IMR-90 (cell line): ENCODE measurements at regions not wholly inside any gene's neighbourhood (a gene's known extent, or its start where the extent isn't known, plus 50 kb on each side); places are given as distances from the start of the nearest gene placed in this dataset.

Source experiments
- ATAC-seq: fragments of 200-7000 bp; cut with Tn5 transposase; 2 replicates; pipeline ENCODE4 v1.9.1; 2020; ENCODE audit warnings: low read depth, mild to moderate bottlenecking, moderate library complexity
- BruUV-seq: library from RNA; stranded (reverse); fragments of 400-500 nt; replicated peaks from 2 replicates; lab custom pipeline; 2021; lab: Mats Ljungman, UMichigan
- CTCF ChIA-PET: fragments of 300-600 bp; formaldehyde crosslinking; extraction: SDS; loops from one replicate; lab custom pipeline; 2021; ENCODE audit warnings: antibody characterized with exemption; lab: Yijun Ruan, JAX
- POLR2A ChIA-PET: fragments of 300-600 bp; sonication (Branson Sonifier 250); formaldehyde crosslinking; loops from one replicate; lab custom pipeline; 2022; ENCODE audit warnings: antibody characterized with exemption; ENCODE audit not compliant: unreplicated experiment; lab: Charles Lee
- DNase-seq: peaks from one replicate; pipeline ENCODE4 v3.0.0; 2013
- H2AFZ ChIP-seq: replicated peaks from 2 replicates; pipeline ENCODE3; 2013; ENCODE audit warnings: low read length, mild to moderate bottlenecking; ENCODE audit not compliant: poor library complexity
- H2AK5ac ChIP-seq: 2 replicates; pipeline ENCODE4 v1.6.1; 2013; ENCODE audit warnings: low read depth, low read length, inconsistent platforms
- H2AK9ac ChIP-seq: replicated peaks from 2 replicates; pipeline ENCODE3; 2013; ENCODE audit warnings: mild to moderate bottlenecking, low read depth, low read length, moderate library complexity; ENCODE audit not compliant: poor library complexity
- H2BK120ac ChIP-seq: 2 replicates; pipeline ENCODE4 v1.6.1; 2013; ENCODE audit warnings: low read depth, low read length, inconsistent platforms
- H2BK15ac ChIP-seq: 3 replicates; pipeline ENCODE4 v1.6.1; 2013; ENCODE audit warnings: low read depth, low read length, inconsistent platforms
- H2BK20ac ChIP-seq: 2 replicates; pipeline ENCODE4 v1.6.1; 2013; ENCODE audit warnings: low read depth, mild to moderate bottlenecking, inconsistent platforms, low read length, moderate library complexity
- H2BK5ac ChIP-seq: 2 replicates; pipeline ENCODE4 v1.6.1; 2013; ENCODE audit warnings: mild to moderate bottlenecking, low read depth, low read length, inconsistent platforms; ENCODE audit not compliant: poor library complexity, severe bottlenecking
- H3K14ac ChIP-seq: replicated peaks from 2 replicates; pipeline ENCODE4 v1.6.1; 2013; ENCODE audit warnings: low read depth, low read length, inconsistent platforms
- H3K18ac ChIP-seq: 2 replicates; pipeline ENCODE4 v1.6.1; 2013; ENCODE audit warnings: low read depth, low read length, control low read depth
- H3K23ac ChIP-seq: 2 replicates; pipeline ENCODE4 v1.6.1; 2013; ENCODE audit warnings: low read depth, low read length, inconsistent platforms
- H3K27ac ChIP-seq: 2 replicates; pipeline ENCODE4 v1.5.1; 2013; ENCODE audit warnings: mild to moderate bottlenecking, control low read depth, low read length; ENCODE audit not compliant: insufficient read depth
- H3K27me3 ChIP-seq: 2 replicates; pipeline ENCODE4 v1.6.1; 2013; ENCODE audit warnings: low read length; ENCODE audit not compliant: control insufficient read depth, insufficient read depth
- H3K36me3 ChIP-seq: 2 replicates; pipeline ENCODE4 v1.6.1; 2013; ENCODE audit warnings: low read length, mixed read lengths; ENCODE audit not compliant: control insufficient read depth, insufficient read depth
- H3K4ac ChIP-seq: 2 replicates; pipeline ENCODE4 v1.6.1; 2013; ENCODE audit warnings: low read depth, low read length, inconsistent platforms
- H3K4me1 ChIP-seq: 2 replicates; pipeline ENCODE4 v1.6.1; 2013; ENCODE audit warnings: low read length, mixed read lengths; ENCODE audit not compliant: control insufficient read depth, insufficient read depth
- H3K4me2 ChIP-seq: 2 replicates; pipeline ENCODE4 v1.6.1; 2013; ENCODE audit warnings: low read depth, mild to moderate bottlenecking, control low read depth, low read length, moderate library complexity
- H3K4me3 ChIP-seq: 2 replicates; pipeline ENCODE4 v1.5.1; 2013; ENCODE audit warnings: low read depth, mild to moderate bottlenecking, control low read depth, low read length, moderate library complexity; ENCODE audit not compliant: insufficient read depth
- H3K56ac ChIP-seq: 2 replicates; pipeline ENCODE4 v1.6.1; 2013; ENCODE audit warnings: low read length, inconsistent platforms; ENCODE audit not compliant: insufficient read depth; ENCODE audit errors: extremely low read depth
- H3K79me1 ChIP-seq, 2 experiments: 2 replicates each; pipeline ENCODE4 v1.6.1; 2013; ENCODE audit warnings: low read length in 2 of 2, inconsistent platforms in 1 of 2, low read depth in 1 of 2
- H3K9ac ChIP-seq: 2 replicates; pipeline ENCODE4 v1.6.1; 2013; ENCODE audit warnings: low read depth, low read length, control low read depth
- H3K9me1 ChIP-seq: 2 replicates; pipeline ENCODE4 v1.6.1; 2013; ENCODE audit warnings: low read length, inconsistent platforms; ENCODE audit not compliant: insufficient read depth
- H3K9me3 ChIP-seq: 2 replicates; pipeline ENCODE4 v1.6.1; 2013; ENCODE audit warnings: low read length; ENCODE audit not compliant: control insufficient read depth, insufficient read depth
- H4K20me1 ChIP-seq: 2 replicates; pipeline ENCODE4 v1.6.1; 2013; ENCODE audit warnings: low read length, inconsistent platforms; ENCODE audit not compliant: insufficient read depth
- H4K5ac ChIP-seq: 2 replicates; pipeline ENCODE4 v1.6.1; 2013; ENCODE audit warnings: mild to moderate bottlenecking, low read depth, low read length, control low read depth
- H4K8ac ChIP-seq, 2 experiments: 2 replicates each; pipeline ENCODE4 v1.6.1; 2013; ENCODE audit warnings: low read depth in 2 of 2, low read length in 2 of 2, control low read depth in 1 of 2, inconsistent platforms in 1 of 2
- H4K91ac ChIP-seq: 2 replicates; pipeline ENCODE4 v1.6.1; 2013; ENCODE audit warnings: low read depth, low read length, inconsistent platforms; ENCODE audit not compliant: insufficient read depth
- CEBPB ChIP-seq: IDR thresholded peaks from 2 replicates; pipeline ENCODE4 v1.6.1; 2012; ENCODE audit warnings: low read depth, low read length, improper control_type of control experiment
- CHD1 ChIP-seq: IDR thresholded peaks from 2 replicates; pipeline ENCODE4 v1.6.1; 2012; ENCODE audit warnings: low read depth, low read length, improper control_type of control experiment
- FOS ChIP-seq: fragments of 150-350 bp; IDR thresholded peaks from 2 replicates; pipeline ENCODE4 v1.6.1; 2016; ENCODE audit warnings: low read depth, low read length
- MAZ ChIP-seq: IDR thresholded peaks from 2 replicates; pipeline ENCODE4 v1.6.1; 2012; ENCODE audit warnings: low read depth, mild to moderate bottlenecking, low read length, improper control_type of control experiment, moderate library complexity, borderline replicate concordance
- MXI1 ChIP-seq: IDR thresholded peaks from 2 replicates; pipeline ENCODE4 v1.6.1; 2012; ENCODE audit warnings: low read depth, mild to moderate bottlenecking, low read length, moderate library complexity, borderline replicate concordance
- RAD21 ChIP-seq: IDR thresholded peaks from 2 replicates; pipeline ENCODE4 v1.6.1; 2012; ENCODE audit warnings: low read length, improper control_type of control experiment
- SMC3 ChIP-seq: fragments of 150-350 bp; IDR thresholded peaks from 2 replicates; pipeline ENCODE4 v1.6.1; 2016; ENCODE audit warnings: low read depth, mild to moderate bottlenecking, antibody characterized with exemption, low read length, moderate library complexity
- WGBS, 2 experiments: methylation state at CpG; one replicate each; pipeline versions ENCODE4 v1.1.5 to v1.1.7; 2013; ENCODE audit warnings: missing lambda C conversion rate in 2 of 2; ENCODE audit not compliant: insufficient read length in 1 of 2; ENCODE audit errors: extremely low coverage in 2 of 2; 5-methylcytosine and 5-hydroxymethylcytosine counted together
- dilution Hi-C: fragments of 300-500 bp; cut with HindIII; formaldehyde crosslinking; loops from one replicate; pipeline ENCODE4 v1.14.3; 2018; ENCODE audit warnings: low sequenced_read_pairs; ENCODE audit not compliant: unreplicated experiment
- in situ Hi-C: fragments of 300-500 bp; cut with MboI; formaldehyde crosslinking; loops from 3 replicates; pipeline ENCODE4 v1.14.3; 2019; ENCODE audit warnings: low sequenced_read_pairs, inconsistent platforms, mixed read lengths
- intact Hi-C: fragments of 100-400 bp; cut with micrococcal nuclease; formaldehyde crosslinking; loops from 2 replicates; pipeline ENCODE4 v1.10.0; 2022
- TF ChIP-seq, protein P1 (sequence below): fragments of 150-350 bp; IDR thresholded peaks from 2 replicates; pipeline ENCODE4 v1.6.1; 2017; ENCODE audit warnings: mild to moderate bottlenecking, antibody characterized with exemption, low read length, low read depth

DNA sequence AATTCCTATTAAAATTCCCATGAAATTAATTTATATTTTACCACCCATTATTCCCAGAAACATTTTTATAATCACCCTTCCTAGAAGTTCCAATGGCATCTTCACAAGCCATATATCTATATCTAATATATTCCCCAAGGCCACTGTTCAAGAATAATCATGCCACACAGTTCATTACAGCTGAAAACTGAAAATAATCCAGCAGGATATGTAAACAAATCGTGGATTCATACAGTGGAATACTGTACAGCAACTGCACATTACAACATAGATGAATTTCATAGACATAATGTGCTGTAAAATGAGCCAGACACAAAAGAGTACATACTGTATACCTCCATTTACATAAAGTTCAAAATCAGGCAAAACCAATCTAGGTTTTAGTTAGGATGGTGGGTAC is 63.9 kb upstream of the SERPINE2 start:
- H3K27ac ChIP-seq, result peak overlapping the region; percentile 73; the same call in 1 of the 2 replicates
- peak overlapping the region; percentile 22; the same call in 1 of the 2 replicates for H2AK5ac ChIP-seq
- H3K4ac ChIP-seq, result peak overlapping the region; percentile 54; the same call in 1 of the 2 replicates
- H4K20me1 ChIP-seq, result no peaks in the 10 kb centered on the region
- CTCF ChIA-PET, result no interaction called here
- H2AK9ac ChIP-seq, result no peak overlapping the region
- H4K5ac ChIP-seq, result peak overlapping the region; percentile 64
- no peak overlapping the region for H3K9ac ChIP-seq
- WGBS, 2 experiments, result no CpG with 5 or more reads among the region's 1 CpG
- peaks cover 13% of the 10 kb centered on the region for H3K9me1 ChIP-seq
- no peak overlapping the region; the same call in 1 of the 2 replicates for H3K14ac ChIP-seq
- peak overlapping the region; percentile 89 for H2BK5ac ChIP-seq
- no peaks in the 10 kb centered on the region for H3K36me3 ChIP-seq
- POLR2A ChIA-PET, result no interaction called here
- peak overlapping the region; percentile 42; the same call in 1 of the 2 replicates for H4K91ac ChIP-seq
- dilution Hi-C loops (no loop called here), in situ Hi-C loops (no loop called here), intact Hi-C loops (loop anchor here (5.0 kb wide), 1 partner anchor 159 kb away; no protein-coding TSS in a partner anchor)
- H3K27me3 ChIP-seq, result no peaks in the 10 kb centered on the region
- no peak overlapping the region for H3K56ac ChIP-seq
- peak overlapping the region; percentile 61; the same call in 1 of the 2 replicates for H3K23ac ChIP-seq
- H3K79me1 ChIP-seq, result no peaks in the 10 kb centered on the region
- H3K4me1 ChIP-seq, result peaks cover 13% of the 10 kb centered on the region
- TF ChIP-seq CHD1 (no peak), CEBPB (no peak), FOS (no peak), MXI1 (no peak), RAD21 (no peak), SMC3 (no peak), MAZ (no peak)
- TF ChIP-seq, protein P1, sequence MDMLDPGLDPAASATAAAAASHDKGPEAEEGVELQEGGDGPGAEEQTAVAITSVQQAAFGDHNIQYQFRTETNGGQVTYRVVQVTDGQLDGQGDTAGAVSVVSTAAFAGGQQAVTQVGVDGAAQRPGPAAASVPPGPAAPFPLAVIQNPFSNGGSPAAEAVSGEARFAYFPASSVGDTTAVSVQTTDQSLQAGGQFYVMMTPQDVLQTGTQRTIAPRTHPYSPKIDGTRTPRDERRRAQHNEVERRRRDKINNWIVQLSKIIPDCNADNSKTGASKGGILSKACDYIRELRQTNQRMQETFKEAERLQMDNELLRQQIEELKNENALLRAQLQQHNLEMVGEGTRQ, result no peak
- DNase-seq (peak; percentile 27), ATAC-seq (no peak)
- H2AFZ ChIP-seq, result no peak overlapping the region
- no peaks in the 10 kb centered on the region for H3K9me3 ChIP-seq
- H3K4me3 ChIP-seq, result no peak overlapping the region
- peak overlapping the region; percentile 92 for H2BK120ac ChIP-seq
- H4K8ac ChIP-seq, result peak overlapping the region; percentile 47 to 58; a peak in 3 of 4 replicates
- H3K4me2 ChIP-seq, result no peak overlapping the region
- peak overlapping the region; percentile 71; the same call in 1 of the 2 replicates for H2BK20ac ChIP-seq
- H3K18ac ChIP-seq, result peak overlapping the region; percentile 97
- peak overlapping the region; percentile 42 for H2BK15ac ChIP-seq
- BruUV-seq, result no TSS peak
